ENCODE measurements at regions not wholly inside any gene's neighbourhood (a gene's known extent, or its start where the extent isn't known, plus 50 kb on each side); places are given as distances from the start of the nearest gene placed in this dataset.
"Not testable (repeated sequence)": the region's sequence is repeated elsewhere in the genome, so short reads cannot be mapped to it uniquely, and the experiment has no call there.

- DNase-seq (ENCODE audit: low spot score): not testable (repeated sequence)
These were observed 113.1 kb upstream of the CCZ1B start for GRCh38 chr7:6939126-6939525.

GRCh38 chr7:6939896-6940295 is 113.8 kb upstream of the CCZ1B start:
- not testable (repeated sequence) for DNase-seq (ENCODE audit: low spot score)

GRCh38 chr7:6946873-6947272 is 120.8 kb upstream of the CCZ1B start:
- not testable (repeated sequence) for DNase-seq (ENCODE audit: low spot score)

GRCh38 chr7:6950231-6950630 is 124.2 kb upstream of the CCZ1B start:
- DNase-seq (ENCODE audit: low spot score): not testable (repeated sequence)

GRCh38 chr7:6951553-6951952 is 125.5 kb upstream of the CCZ1B start:
- DNase-seq (ENCODE audit: low spot score): not testable (repeated sequence)

- DNase-seq (ENCODE audit: low spot score): not testable (repeated sequence)
These were observed 127.2 kb upstream of the CCZ1B start for GRCh38 chr7:6953138-6953797.

- DNase-seq (ENCODE audit: low spot score): not testable (repeated sequence)
These were observed 127.7 kb upstream of the CCZ1B start for GRCh38 chr7:6953798-6954181.

- not testable (repeated sequence) for DNase-seq (ENCODE audit: low spot score)
These were observed 129.3 kb upstream of the CCZ1B start for GRCh38 chr7:6955385-6955784.

- not testable (repeated sequence) for DNase-seq (ENCODE audit: low spot score)
These were observed 130.0 kb upstream of the CCZ1B start for GRCh38 chr7:6955990-6956566.

- not testable (repeated sequence) for DNase-seq (ENCODE audit: low spot score)
These were observed 132.3 kb upstream of the CCZ1B start for GRCh38 chr7:6958371-6958770.

- DNase-seq (ENCODE audit: low spot score): not testable (repeated sequence)
These were observed 133.9 kb upstream of the CCZ1B start for GRCh38 chr7:6959942-6960341.

GRCh38 chr7:6962871-6963270 is 136.8 kb upstream of the CCZ1B start:
- not testable (repeated sequence) for DNase-seq (ENCODE audit: low spot score)

GRCh38 chr7:6965051-6965450 is 139.0 kb upstream of the CCZ1B start:
- peak; percentile 22 for DNase-seq (ENCODE audit: low spot score)

GRCh38 chr7:6970180-6970579 is 144.1 kb upstream of the CCZ1B start:
- not testable (repeated sequence) for DNase-seq (ENCODE audit: low spot score)

GRCh38 chr7:6974876-6975275 is 148.8 kb upstream of the CCZ1B start:
- not testable (repeated sequence) for DNase-seq (ENCODE audit: low spot score)

- not testable (repeated sequence) for DNase-seq (ENCODE audit: low spot score)
These were observed 149.3 kb upstream of the CCZ1B start for GRCh38 chr7:6975346-6975745.

GRCh38 chr7:6977368-6977767 is 151.3 kb upstream of the CCZ1B start:
- not testable (repeated sequence) for DNase-seq (ENCODE audit: low spot score)

- DNase-seq (ENCODE audit: low spot score): not testable (repeated sequence)
These were observed 152.3 kb upstream of the CCZ1B start for GRCh38 chr7:6978326-6978725.

- DNase-seq (ENCODE audit: low spot score): not testable (repeated sequence)
These were observed 153.4 kb upstream of the CCZ1B start for GRCh38 chr7:6979456-6979855.

- not testable (repeated sequence) for DNase-seq (ENCODE audit: low spot score)
These were observed 156.3 kb upstream of the CCZ1B start for GRCh38 chr7:6982375-6982774.

- not testable (repeated sequence) for DNase-seq (ENCODE audit: low spot score)
These were observed 160.8 kb upstream of the CCZ1B start for GRCh38 chr7:6986892-6987291.

GRCh38 chr7:6988608-6989007 is 162.5 kb upstream of the CCZ1B start:
- not testable (repeated sequence) for DNase-seq (ENCODE audit: low spot score)

GRCh38 chr7:6989968-6990367 is 163.9 kb upstream of the CCZ1B start:
- not testable (repeated sequence) for DNase-seq (ENCODE audit: low spot score)
